K562 (cell line): ENCODE measurements at regions not wholly inside any gene's neighbourhood (a gene's known extent, or its start where the extent isn't known, plus 50 kb on each side); places are given as distances from the start of the nearest gene placed in this dataset.

ENCODE experiments used
- AFF4 ChIP-seq: sonication (generic); formaldehyde crosslinking; IDR thresholded peaks from 2 replicates; pipeline ENCODE4 v1.8.0; 2023; ENCODE audit warnings: mild to moderate bottlenecking, missing genetic modification reagents
- CBX8 ChIP-seq: fragments of 200-600 bp; sonication (generic); IDR thresholded peaks from 2 replicates; pipeline ENCODE4 v1.6.1; 2012; ENCODE audit warnings: borderline replicate concordance, mixed run types, low read depth, mild to moderate bottlenecking, moderate library complexity, mixed read lengths, low read length, control low read depth, inconsistent platforms; ENCODE audit not compliant: poor library complexity, severe bottlenecking; ENCODE audit errors: extremely low read depth
- DEAF1 ChIP-seq: fragments of 450-650 bp; formaldehyde crosslinking; IDR thresholded peaks from 2 replicates; pipeline ENCODE4 v1.4.0; 2020; ENCODE audit warnings: mild to moderate bottlenecking, moderate library complexity
- FOXK2 ChIP-seq, 2 experiments: fragments of 450-650 bp; IDR thresholded peaks in 1 of 2; conservative IDR thresholded peaks in 1 of 2; 2 replicates each; pipeline ENCODE4 v1.6.1; 2016; ENCODE audit warnings: low read depth in 2 of 2, mild to moderate bottlenecking in 1 of 2
- HOMEZ ChIP-seq: fragments of 250-450 bp; sonication (Bioruptor Pico); IDR thresholded peaks from 2 replicates; pipeline ENCODE4 v1.4.0; 2020; ENCODE audit warnings: mild to moderate bottlenecking, moderate library complexity
- KAT2B ChIP-seq: IDR thresholded peaks from one replicate; pipeline ENCODE4 v1.6.1; 2012; ENCODE audit warnings: low read depth, mild to moderate bottlenecking, control low read depth, inconsistent platforms, low read length, moderate library complexity
- MEF2D ChIP-seq: conservative IDR thresholded peaks from 2 replicates; pipeline ENCODE4 v1.6.1; 2016; ENCODE audit warnings: low read depth, missing genetic modification characterization, missing compliant biosample characterization
- MLLT1 ChIP-seq, 2 experiments: fragments of 450-650 bp; IDR thresholded peaks; 2 replicates each; pipeline ENCODE4 v1.6.1; 2016
- RFX7 ChIP-seq: fragments of 250-450 bp; sonication (Bioruptor Pico); IDR thresholded peaks from 2 replicates; pipeline ENCODE4 v1.5.1; 2021; ENCODE audit warnings: mild to moderate bottlenecking
- RUNX1 ChIP-seq: sonication (generic); IDR thresholded peaks from 2 replicates; pipeline ENCODE4 v1.6.1; 2016; ENCODE audit warnings: antibody characterized with exemption, low read depth
- ZBTB17 ChIP-seq: fragments of 450-650 bp; formaldehyde crosslinking; IDR thresholded peaks from 2 replicates; pipeline ENCODE4 v1.4.0; 2020; ENCODE audit warnings: mild to moderate bottlenecking
- ZNF175 ChIP-seq: fragments of 200-800 bp; sonication (Bioruptor generic); IDR thresholded peaks from 2 replicates; pipeline ENCODE4 v1.6.1; 2016; ENCODE audit warnings: low read depth, mild to moderate bottlenecking, missing genetic modification characterization, missing compliant biosample characterization
- ZNF589 ChIP-seq: fragments of 200-800 bp; sonication (Bioruptor generic); IDR thresholded peaks from 2 replicates; pipeline ENCODE4 v1.6.1; 2016; ENCODE audit warnings: low read depth, missing genetic modification characterization, missing compliant biosample characterization
- ZNF79 ChIP-seq: fragments of 250-450 bp; sonication (Bioruptor Pico); IDR thresholded peaks from 2 replicates; pipeline ENCODE4 v1.4.0; 2020; ENCODE audit warnings: low read depth, mild to moderate bottlenecking, moderate library complexity
- ZZZ3 ChIP-seq: fragments of 450-650 bp; IDR thresholded peaks from 2 replicates; pipeline ENCODE4 v1.6.1; 2016; ENCODE audit warnings: antibody characterized with exemption, mild to moderate bottlenecking, moderate library complexity

GRCh38 chr20:53738039-53738944, 144.7 kb upstream of the ZNF217 start (continued):
- TF ChIP-seq ZNF589 (CRISPR knock-in tag) (no peak), DEAF1 (CRISPR knock-in tag) (peak; percentile 2; the same call in 1 of the 2 replicates), CBX8 (no peak), ZBTB17 (no peak), MEF2D (tag) (0 out of 2 replicates have a peak, but pooled peaks have one; percentile 39), HOMEZ (CRISPR knock-in tag) (no peak), ZNF175 (CRISPR knock-in tag) (0 out of 2 replicates have a peak, but pooled peaks have one; percentile 14), MLLT1 (IDR thresholded peaks at IDR 0.05) (no peak; a peak in 1 of 4 replicates), ZNF79 (CRISPR knock-in tag) (no peak), RFX7 (CRISPR knock-in tag) (no peak), FOXK2 (conservative IDR thresholded peaks at IDR 0.05 in 1 of 2, IDR thresholded peaks at IDR 0.05 in 1 of 2; ENCODE audit: low read depth in 2 of 2) (peak; percentile 40 to 63; a peak in 2 of 4 replicates), KAT2B (no peak), ZZZ3 (no peak), AFF4 (CRISPR knock-in tag) (peak; percentile 41; the same call in 1 of the 2 replicates), RUNX1 (no peak)
